ENCODE measurements at regions not wholly inside any gene's neighbourhood (a gene's known extent, or its start where the extent isn't known, plus 50 kb on each side); places are given as distances from the start of the nearest gene placed in this dataset.

- no peak for TF ChIP-seq POLR2A (IDR thresholded peaks at IDR 0.05)
- TF ChIP-seq CTCF (IDR thresholded peaks at IDR 0.05) = no peak
Observed at GRCh38 chr4:96844858-96845490, 1005.1 kb downstream of the PDHA2 start.
